HG03095 (cell line): ENCODE measurements at regions not wholly inside any gene's neighbourhood (a gene's known extent, or its start where the extent isn't known, plus 50 kb on each side); places are given as distances from the start of the nearest gene placed in this dataset.
"Not testable (repeated sequence)": the region's sequence is repeated elsewhere in the genome, so short reads cannot be mapped to it uniquely, and the experiment has no call there.

Experiments used
- ATAC-seq: cut with Tn5 transposase; IDR thresholded peaks from one replicate; pipeline ENCODE4 v1.9.1; 2021; ENCODE audit warnings: moderate library complexity; ENCODE audit not compliant: unreplicated experiment

GRCh38 chr20:29762620-29763019, 1494.8 kb upstream of the DEFB115 start:
- no peak for ATAC-seq

DNA sequence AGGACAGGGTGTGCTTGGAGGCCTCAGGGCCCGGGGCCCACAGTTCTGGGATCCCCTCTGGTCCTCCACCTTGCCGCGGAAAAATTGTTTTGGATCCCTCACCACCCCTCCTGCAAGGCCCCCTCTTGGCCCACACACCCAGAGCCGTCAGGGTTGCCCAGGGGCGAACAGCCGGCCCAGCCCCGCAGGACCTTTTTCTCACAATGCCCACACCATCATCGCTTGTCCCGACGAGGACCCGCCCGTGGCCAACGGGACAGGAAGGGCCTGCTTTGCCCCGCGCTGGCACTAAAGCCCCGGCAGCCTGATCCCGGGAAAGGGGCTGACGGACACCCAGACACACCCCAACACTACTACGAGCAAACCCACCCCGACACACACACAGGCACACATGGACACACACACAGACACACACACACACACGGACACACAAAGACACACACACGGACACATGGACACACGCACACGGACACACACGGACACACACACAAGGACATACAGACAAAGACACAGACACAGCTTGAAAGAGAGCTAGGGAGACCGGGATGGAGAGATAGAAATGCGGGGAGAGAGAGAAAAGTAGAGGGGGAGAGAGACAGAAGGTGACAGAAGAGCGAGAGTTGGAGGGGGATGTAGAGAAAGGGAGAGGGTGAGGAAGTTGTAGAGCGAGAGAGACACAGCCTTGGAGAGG, 1493.5 kb upstream of the DEFB115 start:
- ATAC-seq, result no peak

GRCh38 chr20:29764922-29765610, 1492.4 kb upstream of the DEFB115 start:
- not testable (repeated sequence) for ATAC-seq

DNA sequence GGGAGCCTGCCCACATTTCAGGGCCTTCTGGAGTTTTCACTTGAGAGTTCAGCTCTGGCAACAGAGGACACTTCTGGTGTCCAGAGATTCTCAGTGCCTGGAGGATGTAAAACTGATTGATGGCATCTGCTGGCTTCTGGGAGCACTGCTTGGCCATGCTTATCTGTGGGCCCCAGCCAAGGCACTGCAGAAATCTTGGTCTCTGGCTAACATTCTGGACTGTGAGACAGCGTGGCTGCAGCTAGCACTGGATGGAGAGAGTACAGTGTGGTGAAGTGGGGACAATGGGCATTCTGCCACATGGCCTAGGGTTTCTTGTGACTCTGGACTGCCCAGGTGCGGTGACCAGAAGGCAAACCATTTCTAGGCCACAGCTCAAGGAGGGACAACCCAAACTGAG, 1479.4 kb upstream of the DEFB115 start:
- not testable (repeated sequence) for ATAC-seq

DNA sequence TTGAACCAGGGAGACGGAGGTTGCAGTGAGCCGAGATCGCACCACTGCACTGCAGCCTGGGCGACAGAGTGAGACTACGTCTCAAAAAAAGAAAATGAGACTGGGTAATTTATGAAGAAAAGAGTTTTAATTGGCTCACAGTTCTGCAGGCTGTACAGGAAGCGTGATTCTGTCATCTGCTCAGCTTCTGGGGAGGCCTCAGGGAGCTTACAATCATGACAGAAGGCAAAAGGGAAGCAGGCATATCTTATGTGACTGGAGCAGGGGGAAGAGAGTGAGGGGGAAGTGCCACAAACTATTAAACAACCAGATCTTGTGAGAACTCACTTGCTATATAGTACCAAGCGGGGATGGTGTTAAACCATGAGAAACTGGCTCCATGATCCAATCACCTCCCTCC, 1476.2 kb upstream of the DEFB115 start:
- ATAC-seq, result not testable (repeated sequence)

- ATAC-seq, result not testable (repeated sequence)
These were observed 1475.6 kb upstream of the DEFB115 start for GRCh38 chr20:29781891-29782290.

DNA sequence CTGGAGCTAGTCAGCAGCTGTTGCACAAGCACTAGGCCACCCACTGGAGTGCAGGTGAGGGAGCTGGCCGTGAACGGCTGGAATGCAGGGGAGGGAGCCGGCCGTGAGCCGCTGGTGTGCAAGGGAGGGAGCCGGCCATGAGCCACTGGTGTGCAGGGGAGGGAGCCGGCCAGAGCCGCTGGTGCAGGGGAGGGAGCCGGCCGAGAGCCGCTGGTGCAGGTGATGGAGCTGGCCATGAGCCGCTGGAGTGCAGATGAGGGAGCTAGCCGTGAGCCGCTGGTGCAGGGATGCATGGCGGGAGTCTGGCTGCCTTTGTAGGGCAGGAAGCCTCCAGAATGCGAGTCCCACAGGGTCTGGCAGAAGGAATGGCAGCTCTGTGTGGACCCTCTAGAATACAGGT, 1470.0 kb upstream of the DEFB115 start:
- ATAC-seq, result not testable (repeated sequence)

DNA sequence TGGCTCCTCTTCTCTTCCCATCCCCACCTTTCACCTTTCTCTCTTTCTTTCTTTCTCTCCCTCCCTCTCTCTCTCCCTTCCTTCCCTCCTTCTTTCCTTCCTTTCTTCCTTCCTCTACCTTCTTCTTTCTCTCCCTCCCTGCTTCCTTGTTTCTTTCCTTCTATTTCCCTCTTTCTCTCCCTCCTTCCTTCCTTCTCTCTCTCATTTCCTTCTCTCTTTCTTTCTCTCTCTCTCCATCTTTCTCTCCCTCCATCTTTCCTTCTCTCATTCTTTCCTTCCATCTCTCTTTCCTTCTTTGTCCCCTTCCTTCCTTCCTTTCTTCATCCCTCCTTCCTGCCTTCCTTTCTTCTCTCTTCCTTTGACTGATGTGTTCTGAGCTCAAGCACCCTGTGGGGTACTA, 1467.0 kb upstream of the DEFB115 start:
- no peak for ATAC-seq

DNA sequence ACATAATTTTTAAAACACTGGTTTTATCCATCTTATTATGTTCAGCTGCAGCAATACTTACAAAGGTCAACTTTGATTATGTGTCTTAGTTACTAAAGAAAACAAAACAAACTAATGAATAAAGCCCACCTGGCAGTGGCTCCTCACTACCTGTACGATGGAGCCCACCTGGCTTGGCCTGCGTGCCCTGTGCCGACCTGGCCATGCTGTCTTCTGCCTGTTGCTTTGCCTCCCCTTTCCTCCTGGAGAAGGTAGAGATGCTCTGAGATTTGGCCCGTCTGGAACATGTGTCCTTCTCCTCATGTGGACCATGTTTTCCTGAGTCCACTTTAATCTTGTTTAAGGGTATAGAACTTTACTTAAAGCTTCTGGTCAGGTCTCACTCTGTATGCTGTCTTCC, 1426.0 kb upstream of the DEFB115 start:
- ATAC-seq, result not testable (repeated sequence)

DNA sequence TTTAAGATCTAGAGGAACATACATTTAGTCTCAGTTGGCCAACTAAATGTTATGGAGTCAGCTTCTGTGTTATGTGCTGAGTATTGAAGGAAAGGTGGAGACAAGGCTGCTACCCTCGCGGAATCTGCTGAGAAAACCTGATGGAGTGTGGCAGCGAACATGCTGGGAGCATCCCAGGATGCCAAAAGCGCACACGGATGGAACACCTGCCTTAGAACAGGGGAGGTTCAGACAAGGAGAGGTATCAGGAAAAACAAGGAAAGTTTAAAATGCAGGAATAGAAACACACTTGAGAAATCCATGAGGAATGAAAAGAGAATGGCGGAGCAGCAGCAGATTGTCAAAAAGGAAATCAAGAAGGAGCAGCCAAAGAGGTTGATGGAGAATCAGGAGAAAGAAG, 1389.5 kb upstream of the DEFB115 start:
- not testable (repeated sequence) for ATAC-seq

DNA sequence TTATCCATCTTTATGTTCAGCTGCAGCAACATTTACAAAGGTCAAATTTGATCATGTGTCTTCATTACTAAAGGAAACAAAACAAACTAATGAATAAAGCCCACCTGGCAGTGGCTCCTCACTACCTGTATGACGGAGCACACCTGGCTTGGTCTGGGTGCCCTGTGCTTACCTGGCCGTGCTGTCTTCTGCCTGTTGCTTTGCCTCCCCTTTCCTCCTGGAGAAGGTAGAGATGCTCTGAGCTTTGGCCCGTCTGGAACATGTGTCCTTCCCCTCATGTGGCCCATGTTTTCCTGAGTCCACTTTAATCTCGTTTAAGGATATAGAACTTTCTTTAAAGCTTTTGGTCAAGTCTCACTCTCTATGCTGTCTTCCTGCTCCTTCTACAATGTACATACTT, 1388.8 kb upstream of the DEFB115 start:
- not testable (repeated sequence) for ATAC-seq

- ATAC-seq, result not testable (repeated sequence)
These were observed 1385.6 kb upstream of the DEFB115 start for GRCh38 chr20:29871816-29872215.

DNA sequence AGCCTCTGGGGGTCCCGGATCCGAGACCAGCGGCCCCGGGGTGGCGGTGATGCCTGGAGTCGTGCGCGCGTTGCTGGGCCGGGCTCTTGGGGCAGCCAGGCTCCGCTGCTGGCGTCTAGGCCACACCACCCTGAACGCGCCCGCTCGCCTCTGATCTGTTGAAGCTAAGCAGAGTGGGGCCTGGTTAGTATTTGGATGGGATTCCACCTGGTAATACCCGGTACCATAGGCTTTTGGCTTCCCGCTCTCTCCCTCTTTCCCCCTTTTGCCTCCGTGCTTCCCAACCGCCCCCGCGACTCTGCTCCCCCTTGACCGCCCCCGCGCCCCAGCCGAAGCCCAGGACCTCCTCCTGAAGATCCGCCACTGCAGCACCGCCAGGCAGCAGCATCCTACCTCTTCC, 1383.5 kb upstream of the DEFB115 start:
- ATAC-seq, result no peak

DNA sequence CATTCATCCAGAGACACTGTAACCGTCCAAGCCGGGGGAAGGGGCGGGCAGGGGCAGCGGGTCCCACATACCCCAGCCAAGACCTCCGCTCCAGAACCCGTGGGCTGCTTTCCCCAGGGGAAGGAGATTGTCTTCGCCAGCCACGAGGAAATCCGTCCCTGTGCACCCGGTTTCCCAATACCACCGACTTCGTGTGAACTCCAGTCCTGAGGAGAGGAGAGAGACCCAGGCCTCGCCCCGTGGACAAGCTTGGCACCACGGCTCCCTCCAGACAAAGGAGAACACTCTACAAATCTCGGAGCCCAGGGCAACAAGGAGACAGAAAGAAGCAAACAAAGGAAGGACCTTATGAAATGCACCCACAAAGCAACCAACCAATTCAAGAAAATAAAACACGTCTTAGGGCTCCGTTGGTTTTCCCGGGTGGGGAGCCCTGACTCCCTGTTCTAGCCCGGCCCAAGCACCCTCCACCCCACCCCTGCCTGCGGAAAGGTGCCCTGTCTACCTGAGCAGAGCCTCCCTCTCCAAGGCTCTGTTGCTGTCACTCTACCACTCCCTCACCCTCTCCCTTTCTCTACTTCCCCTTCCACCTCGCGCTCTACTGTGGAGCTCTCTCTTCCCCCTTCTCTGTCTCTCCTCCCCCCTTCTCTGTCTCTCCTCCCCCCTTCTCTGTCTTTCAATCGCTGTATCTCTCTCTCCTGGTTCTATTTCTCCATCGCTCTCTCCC, 1382.8 kb upstream of the DEFB115 start:
- no peak for ATAC-seq

- ATAC-seq, result not testable (repeated sequence)
These were observed 1382.0 kb upstream of the DEFB115 start for GRCh38 chr20:29875321-29876083.

- ATAC-seq, result not testable (repeated sequence)
These were observed 1381.2 kb upstream of the DEFB115 start for GRCh38 chr20:29876084-29876910.

DNA sequence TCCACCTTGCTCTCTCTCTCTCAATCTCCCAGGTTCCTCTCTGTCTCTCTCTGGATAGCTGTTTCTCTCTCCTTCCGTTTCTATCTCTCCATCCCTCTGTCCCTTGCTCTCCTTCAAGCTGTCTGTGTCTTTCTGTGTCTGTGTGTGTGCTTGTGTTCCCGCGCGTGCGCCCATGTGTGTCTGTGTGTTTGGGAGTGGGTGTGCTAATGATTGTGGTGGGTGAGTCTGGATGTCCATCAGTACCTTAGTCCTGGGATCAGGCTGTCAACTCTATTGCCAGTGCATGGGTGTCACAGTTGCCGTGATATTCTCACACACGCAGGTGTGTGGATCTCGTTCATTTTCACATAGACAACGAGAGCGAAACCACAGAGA, 1380.6 kb upstream of the DEFB115 start:
- no peak for ATAC-seq

GRCh38 chr20:29877411-29878280, 1379.8 kb upstream of the DEFB115 start:
- ATAC-seq, result not testable (repeated sequence)

DNA sequence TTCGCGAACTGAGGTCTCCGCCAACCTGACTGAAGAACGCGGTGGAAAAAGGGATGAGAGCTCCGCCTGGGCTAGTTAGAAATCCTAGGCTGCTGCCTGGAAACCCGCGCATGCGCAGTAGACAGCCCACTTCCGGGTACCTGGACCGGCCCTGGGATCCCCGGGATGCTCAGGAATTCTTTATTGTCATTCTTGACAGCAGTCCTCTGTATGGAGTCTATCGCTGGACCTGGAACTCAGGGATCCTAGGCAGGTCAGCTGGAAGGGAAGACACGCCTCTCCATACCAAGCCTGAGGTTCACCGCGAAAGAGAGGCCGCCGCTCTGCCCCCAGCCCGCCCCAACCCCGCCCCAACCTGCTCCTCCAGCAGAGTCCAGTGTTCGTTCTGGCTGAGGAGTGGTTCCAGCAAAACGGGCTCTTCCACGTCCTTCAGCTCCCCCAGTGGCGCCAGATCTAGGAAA, 1379.2 kb upstream of the DEFB115 start:
- no peak for ATAC-seq
